ENCODE measurements at regions not wholly inside any gene's neighbourhood (a gene's known extent, or its start where the extent isn't known, plus 50 kb on each side); places are given as distances from the start of the nearest gene placed in this dataset.
"Not testable (repeated sequence)": the region's sequence is repeated elsewhere in the genome, so short reads cannot be mapped to it uniquely, and the experiment has no call there.

DNA sequence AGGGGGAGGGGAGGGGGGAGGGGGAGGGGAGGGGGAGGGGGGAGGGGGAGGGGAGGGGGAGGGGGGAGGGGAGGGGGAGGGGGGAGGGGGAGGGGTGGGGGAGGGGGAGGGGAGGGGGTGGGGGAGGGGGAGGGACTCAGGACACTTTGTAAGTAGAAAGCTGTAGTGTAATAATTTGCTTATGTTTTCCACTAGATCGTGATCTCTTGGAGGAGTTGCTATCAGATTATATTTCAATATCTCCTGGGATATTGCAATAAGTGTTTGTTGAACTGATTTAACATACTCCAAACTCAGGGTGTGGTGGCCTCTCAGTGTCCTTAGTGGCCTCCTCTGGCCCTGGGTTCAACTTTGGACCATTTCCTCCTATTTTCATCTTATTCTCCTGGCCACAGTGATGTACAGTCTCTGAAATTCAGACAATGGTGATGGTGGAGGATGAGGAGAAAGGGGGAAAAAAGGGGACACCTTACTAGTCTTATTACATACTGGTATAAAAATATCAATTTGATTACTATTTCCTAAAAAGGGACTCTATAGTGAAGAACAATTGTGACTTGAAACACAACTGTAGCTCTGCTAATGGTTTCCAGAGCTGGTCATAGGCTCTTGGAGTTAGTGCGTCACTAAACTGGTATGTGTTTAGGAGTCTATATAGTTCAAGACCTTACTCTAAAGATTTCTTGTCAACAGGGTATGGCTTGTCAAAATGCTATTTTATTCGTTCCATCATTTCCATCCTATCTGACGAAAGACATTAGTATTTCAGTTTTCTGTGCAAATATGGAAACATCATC, 89.6 kb downstream of the DDX1 start:
- no peak for DNase-seq (ENCODE audit: low read depth)

DNA sequence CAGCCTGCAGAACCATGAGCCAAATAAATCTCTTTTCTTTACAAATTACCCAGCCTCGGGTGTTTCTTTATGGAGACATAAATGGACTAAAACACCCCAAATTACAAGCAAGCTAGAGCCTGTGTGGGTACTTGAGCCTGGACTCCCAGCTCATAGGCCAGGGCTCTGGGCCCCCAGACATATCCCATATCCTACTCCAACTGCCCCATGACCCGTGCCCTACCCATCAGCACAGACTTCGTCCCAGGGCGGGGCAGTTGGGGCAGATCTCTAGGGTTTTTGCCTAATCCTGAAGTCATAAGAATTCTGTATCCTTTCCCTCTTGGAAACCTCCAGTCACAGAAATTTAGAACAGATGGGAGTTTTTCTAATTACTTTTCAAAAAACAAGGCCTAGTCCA, 90.7 kb downstream of the DDX1 start:
- no peak for DNase-seq (ENCODE audit: low read depth)

DNA sequence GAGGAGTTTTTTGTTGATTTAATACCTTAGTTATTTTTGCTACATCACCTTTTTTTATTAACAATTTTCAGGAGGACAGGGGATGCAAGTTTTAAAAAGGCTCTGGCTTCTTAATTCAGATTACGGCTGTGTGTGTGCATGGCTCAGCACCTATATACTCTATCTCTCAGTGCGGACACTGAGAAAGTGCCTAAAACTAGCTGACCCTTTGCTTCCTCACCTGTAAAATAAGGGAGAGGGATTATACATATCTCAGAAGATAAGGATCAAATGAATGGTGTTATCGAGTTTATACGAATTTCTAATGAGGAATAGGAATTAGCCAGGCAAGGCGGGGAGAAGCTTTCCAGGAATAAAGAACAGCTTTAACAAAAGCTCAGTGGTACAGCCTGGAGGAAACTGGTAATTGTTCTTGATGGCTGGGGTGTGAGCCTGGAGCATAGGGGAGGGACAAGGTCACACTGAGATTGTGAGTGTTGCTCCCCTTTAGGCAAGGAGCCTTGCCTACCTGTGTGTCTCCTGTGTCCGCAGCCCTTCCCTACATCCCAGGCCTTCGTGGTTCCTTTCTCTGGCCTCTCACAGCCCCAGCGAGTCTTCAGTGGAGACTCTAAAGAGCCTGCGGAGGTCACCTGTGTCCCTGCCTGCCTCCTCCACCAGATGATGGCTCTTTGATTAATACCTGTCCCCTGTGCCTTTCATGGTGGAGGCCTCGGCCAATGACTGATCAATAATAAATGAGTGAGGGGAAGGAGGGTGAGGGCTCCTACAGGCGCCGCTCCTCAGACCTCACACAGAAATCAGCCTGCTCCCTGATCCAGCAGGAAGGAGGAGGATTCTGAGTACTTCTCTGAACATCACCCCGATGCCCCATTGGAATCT, 92.7 kb downstream of the DDX1 start:
- no peak for DNase-seq (ENCODE audit: low read depth)

DNA sequence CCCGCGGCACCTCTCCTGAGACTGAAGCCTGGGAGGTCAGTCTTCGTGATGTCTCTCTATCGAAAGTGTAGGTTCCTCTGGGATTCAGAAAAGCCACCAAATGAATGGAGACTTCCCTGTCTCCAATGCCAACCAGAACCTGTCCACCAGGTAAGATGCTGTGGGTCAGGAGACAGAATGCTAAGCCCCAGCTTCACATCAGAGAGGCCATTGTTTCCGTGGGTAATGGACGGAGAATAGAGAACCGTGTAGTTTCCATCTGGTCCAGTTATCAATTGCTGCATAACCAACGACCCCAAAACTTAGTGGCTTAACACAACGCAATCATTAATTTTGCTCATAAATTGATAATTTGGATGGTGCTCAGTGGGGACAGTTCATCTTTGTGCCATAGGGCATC, 93.5 kb downstream of the DDX1 start:
- no peak for DNase-seq (ENCODE audit: low read depth)

DNA sequence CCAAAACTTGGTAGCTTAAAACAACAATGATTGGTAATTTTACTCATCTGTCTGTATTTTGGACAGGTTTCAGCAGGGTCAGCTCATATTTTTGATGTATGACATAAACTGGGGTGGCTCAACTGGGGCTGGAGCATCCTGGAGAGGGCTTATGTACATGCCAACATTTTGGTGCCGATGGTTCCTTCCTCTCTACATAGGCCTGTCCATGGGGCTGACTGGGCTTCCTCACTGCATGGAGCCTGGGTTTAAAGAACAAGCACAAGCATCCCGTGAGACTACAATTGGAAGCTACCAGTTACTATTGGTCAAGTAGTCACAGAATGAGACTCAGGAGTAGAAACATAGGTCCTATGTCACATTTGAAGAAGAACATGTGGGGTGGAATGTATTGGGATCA, 95.0 kb downstream of the DDX1 start:
- DNase-seq (ENCODE audit: low read depth), result no peak

DNA sequence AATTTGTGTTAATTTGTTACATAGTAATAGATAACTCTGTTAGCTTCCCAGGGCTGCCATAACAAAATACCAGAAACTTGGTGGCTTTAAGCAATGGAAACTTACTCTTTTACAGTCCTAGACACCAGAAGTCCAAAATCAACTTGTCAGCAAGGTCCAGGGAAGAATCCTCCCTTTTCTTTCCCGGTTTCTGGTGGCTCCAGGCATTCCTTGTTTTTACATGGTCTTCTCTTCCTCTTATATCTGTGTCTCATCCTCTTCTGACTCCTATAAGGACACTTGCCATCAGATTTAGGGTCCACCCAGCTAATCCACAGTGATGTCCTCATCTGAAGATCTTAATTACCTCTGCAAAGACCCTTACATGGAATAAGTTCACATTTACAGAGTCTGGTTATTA, 95.6 kb downstream of the DDX1 start:
- no peak for DNase-seq (ENCODE audit: low read depth)

DNA sequence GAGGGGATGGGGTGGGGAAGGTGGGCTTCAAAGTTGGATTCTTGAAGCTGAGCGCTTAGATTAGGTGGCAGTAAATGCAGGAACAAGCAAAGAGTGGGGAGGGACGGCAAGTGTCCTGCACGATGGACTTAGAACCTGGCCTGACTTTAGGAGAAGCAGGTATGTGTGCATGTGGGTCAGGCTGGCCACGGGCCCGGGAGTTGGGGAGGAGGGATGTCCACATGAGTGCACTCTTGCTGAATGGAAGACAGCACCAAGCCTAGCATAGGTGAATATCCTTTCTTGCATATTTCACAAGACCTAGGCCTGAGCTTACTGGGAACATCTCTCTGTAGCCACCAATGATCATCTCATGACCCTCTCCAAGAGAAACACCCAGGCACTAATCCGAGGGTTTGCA, 96.1 kb downstream of the DDX1 start:
- no peak for DNase-seq (ENCODE audit: low read depth)

DNA sequence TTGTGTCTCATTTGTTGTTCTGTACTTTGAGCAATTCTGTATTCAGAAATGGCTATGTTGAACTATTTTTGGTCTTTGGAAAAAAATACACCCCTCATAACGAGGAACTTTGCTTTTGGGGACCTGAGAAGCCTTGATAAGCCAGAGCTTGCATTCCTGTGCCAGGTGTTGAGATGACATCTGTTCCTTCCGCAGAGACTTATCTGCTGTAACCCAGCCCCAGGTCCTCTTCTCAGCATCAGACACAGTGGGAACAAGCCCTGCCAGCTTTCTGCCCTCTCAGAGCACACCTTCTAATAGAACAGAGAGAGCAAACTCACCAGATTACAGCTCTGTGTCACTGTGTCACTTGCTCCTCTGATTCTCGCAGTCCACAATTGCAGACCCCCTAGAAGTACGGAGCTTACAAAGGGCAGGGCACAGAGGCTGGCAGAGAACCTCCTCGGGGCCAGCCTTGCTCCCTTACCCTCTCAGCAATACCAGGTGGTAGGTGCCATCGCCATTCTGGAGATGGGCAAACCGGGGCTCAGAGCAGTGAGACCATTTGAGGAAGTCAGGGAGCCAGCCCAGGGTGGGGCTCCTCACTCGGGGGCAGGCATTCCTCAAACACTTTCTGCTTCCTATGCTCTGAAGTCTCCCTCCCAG, 97.4 kb downstream of the DDX1 start:
- DNase-seq (ENCODE audit: low read depth), result no peak

DNA sequence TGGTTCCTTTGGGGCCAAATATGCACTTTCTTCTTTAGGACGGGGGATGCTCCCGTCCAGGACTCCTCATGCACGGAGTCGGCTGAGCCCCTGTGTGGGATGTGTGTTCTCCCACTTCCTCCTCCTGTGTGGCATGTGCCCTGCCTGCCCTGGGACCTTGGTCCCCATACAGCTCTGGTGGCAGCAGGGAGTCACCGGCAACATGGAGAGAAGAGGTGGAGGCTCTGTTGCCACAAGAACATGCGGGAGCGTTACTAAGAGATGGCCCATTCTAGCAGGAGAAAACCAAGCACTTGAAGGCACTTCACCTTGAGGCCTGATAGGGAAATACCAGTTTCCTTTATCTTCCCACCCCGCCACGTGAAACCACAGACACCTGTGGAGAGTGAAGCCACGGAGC, 98.0 kb downstream of the DDX1 start:
- DNase-seq (ENCODE audit: low read depth), result no peak

DNA sequence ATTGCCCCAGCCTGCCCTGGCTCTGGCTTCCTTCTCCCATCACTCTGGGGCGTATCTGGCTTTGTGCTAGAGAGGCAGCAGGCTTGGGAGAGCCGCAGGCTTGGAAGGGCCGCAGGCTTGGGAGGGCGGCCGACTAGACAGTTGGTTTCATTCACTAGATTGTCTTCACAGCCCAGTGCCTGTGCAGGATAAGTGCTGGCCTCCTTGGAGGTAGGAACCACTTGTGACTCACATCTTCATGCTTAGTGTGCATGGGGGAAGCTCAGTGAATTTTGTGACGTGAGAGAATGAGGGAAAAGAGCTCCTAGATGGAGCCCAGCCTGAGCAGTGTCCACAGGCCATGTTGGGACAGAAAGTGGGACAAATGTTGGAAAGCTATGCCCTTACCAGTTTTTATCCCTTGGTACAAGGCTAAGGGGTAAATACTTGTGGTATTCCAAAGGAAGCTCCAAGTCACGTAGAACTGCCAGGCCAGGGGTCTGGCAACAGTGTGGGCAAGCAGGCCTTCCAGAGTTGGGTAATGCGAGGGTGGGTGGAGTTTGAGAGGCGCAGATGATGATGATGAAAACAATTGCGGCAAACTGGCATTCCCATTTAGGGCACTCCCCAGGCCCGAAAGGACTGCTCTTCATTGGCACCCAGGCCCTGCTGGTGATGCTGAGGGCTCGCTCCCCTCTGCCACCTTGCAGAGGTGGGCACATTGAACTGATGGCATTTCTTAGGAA, 100.1 kb downstream of the DDX1 start:
- DNase-seq (ENCODE audit: low read depth), result no peak

DNA sequence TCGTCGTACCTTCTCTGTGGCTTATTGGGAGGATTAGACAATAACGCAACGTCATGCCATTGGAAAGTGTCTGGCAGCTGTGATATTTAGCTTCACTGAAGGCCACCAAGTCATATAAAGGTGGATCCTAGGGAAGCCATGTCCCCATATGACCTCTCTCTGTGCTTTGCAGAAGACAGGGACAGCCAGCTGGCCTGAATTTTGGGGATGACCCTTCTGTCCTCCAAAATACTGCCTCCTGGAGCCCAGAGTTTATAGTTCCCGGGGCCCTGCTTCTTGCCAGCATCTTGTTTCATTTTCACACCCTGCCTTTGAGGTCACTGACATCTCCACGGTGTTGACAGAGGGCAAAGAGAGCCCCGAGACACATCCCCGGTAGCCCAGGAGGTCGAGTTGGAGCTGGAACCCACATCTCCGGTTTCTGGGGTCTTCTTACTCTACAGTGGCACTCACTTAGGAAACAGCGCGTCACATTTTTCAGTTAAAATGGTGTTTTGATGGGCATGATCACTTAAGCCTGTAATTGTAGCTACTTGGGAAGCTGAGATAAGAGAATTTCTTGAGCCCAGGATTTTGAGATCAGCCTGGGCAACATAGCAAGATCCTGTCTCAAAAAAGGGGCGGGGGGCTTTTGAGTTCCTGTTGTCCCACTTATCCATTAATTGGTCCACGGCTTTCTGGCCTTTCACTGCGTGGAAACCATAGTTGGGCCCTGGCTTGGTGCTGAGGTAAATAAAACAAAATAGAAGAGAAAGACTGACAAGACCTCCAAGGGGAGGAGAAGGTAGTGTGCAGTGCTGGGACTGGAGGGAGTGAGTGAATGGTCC, 101.1 kb downstream of the DDX1 start:
- DNase-seq (ENCODE audit: low read depth), result no peak

DNA sequence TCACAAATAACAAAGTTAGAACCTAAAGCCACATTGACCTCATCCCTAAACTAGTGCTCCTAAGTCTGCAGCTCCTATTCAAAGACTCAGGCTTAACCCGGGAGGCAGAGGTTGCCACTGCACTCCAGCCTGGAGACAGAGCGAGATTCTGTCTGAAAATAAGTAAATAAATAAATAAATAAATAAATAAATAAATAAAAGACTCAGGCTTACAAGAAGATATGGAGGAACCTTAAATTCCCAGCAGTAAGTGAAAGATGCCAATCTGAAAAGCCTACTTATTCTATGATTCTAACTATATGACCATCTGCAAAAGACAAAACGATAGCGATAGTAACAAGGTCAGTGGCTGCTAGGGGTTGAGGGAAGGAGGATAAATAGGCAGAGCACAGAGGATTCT, 101.7 kb downstream of the DDX1 start:
- DNase-seq (ENCODE audit: low read depth), result no peak

DNA sequence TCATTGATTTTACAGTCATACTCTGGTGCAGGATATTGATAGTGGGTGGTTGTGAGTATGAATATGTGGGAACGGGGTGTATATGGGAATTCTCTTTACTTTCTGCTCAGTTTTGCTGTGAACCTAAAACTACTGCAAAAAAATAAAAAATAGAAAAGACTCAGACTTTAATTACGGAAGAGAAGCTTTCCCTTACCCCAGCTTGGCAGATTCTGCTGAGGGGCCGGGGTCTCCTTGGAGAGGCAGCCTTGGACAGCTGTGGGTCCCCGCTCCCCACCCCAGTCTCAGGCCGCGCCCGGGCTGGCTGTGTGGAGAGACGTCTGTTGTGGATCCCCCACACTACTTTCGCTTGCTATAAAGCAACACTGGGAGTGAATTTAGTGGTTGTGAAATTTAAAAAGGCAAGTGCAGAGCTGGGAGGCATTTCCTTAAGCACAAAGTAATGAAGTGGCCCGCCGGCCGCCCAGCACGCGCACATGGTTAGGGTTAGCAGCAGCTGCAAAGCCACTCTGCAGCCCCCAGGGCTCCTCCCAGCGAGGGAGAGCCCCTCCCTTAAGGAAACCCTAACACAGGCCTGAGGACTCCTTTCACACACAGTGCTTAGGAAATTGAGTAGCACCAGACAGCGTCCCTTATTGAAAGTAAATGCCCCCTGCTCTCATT, 102.4 kb downstream of the DDX1 start:
- DNase-seq (ENCODE audit: low read depth), result no peak

DNA sequence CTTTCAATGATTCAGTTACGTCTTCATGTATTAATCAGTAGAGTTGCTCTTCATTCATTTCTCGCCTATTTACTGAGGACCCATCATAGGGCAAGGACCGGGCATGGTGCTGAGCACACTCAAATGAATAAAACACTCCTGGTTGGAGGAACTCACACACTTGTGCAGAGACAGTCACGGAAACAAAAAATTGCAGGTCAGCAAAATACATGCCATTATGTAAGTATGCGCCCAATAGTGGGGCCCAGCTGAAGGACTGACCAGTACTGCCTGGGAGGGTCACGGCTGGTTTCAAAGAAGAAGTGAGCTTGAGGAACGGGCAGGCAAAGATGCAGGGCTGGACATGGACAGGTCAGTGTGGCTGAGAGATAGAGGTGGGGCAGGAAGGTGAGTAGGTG, 102.9 kb downstream of the DDX1 start:
- no peak for DNase-seq (ENCODE audit: low read depth)

DNA sequence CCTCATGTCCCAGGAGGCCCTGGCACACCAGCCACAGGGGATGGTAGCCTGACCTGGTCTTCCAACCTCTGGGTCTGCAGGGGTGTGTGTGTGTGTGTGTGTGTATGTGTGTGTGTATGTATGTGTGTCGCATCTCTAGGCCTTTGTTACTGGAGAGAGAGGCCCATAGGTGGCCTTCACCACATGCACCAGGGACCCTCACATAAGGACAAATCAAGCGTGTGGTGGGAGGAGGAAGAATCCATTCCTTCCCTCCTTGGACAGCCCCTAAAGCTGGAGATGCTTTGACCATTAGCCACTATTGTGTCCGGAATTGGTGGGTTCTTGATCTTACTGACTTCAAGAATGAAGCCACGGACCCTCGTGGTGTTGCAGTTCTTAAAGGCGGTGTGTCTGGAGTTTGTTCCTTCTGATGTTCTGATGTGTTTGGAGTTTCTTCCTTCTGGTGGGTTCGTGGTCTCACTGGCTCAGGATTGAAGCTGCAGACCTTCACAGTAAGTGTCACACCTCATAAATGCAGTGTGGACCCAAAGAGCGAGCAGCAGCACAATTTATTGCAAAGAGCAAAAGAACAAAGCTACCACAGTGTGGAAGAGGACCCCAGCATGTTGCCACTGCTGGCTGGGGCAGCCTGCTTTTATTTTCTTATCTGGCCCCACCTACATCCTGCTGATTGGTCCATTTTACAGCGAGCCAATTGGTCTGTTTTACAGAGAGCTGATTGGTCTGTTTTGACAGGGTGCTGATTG, 104.1 kb downstream of the DDX1 start:
- DNase-seq (ENCODE audit: low read depth), result no peak

DNA sequence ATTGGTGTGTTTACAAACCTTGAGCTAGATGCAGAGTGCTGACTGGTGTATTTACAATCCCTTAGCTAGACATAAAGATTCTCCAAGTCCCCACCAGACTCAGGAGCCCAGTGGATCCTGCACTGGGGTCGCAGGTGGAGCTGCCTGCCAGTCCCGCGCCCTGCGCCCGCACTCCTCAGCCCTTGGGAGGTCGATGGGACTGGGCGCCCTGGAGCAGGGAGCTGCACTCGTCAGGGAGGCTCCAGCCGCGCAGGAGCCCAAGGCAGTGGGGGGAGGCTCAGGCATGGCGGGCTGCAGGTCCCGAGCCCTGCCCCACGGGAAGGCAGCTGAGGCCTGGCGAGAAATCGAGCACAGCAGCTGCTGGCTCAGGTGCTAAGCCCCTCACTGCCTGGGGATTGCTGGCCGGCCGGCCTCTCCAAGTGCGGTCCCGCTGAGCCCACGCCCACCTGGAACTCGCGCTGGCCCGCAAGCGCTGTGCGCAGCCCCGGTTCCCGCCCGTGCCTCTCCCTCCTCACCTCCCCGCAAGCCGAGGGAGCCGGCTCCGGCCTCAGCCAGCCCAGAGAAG, 105.0 kb downstream of the DDX1 start:
- not testable (repeated sequence) for DNase-seq (ENCODE audit: low read depth)

DNA sequence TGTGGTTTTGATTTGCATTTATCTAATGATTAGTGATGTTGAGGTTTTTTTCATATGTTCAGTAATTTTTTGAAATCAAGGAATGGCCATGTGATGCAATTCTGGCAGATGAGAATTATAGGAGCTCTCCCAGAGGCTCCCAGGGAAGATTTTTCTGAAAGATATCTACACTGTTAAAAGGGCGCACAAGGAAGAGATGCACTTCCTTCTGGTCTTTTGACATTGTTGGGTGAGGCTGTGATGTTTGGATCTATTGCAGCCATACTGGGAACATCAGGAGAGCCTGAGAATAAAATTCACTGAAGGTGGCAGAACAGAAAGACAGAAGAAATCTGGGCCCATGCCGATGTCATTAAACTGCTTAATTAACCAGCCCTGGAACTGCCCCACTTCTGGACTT, 108.5 kb downstream of the DDX1 start:
- no peak for DNase-seq (ENCODE audit: low read depth)

DNA sequence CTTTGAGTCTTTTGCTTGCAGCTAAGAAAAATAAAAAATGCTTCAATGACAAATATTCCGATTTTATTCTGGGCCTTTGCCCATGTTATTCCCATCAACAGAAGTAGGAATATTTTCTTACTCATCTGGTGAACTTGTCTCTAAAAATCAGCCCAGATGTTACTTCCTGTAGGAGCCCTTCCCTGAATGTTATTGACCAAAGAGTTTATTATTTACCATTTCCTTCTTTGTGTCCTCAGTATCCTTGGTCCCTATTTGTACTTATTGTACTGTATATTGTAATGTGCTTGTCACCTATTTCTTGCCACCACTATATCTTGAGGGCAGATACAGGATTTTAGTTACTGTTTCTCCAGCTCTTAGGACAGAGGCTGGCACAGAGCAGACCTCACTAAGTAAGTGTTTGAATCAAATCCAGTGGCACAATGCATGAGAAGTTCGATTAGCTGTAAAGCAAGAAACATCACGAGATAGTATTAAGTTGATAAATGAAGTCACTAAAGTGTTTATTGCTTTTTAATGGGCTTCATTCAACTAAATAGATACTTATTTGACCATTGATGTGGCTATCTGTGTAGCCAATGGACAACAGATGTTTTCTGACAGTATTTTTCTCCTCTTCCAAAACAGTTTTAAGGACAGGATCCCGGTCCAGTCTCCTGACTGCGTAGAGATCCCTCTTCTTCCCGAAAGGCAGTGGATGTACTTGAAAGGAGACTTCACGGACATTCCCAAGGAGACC, 109.1 kb downstream of the DDX1 start:
- no peak for DNase-seq (ENCODE audit: low read depth)

DNA sequence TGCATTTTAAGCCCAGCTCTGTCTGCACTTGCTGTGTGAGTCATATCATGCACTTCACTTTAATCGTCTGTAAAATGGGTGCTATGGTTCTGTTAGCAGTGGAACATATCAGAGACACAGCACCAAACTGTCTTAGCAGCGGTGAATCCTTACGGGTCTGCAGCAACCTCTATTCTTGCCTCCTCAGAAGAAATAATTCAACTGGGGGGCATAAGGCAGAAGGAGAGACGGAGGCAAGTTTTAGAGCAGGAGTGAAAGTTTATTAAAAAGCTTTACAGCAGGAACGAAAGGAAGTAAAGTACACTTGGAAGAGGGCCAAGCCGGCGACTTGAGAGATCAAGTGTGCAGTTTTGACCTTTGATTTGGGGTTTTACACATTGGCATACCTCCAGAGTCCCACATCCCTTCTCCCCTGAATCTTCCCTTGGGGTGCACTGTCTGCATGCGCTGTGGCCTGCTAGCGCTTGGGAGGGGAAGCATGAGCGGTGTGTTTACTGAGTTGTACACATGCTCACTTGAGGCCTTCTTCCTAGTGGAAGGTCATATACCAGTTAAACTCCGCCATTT, 109.8 kb downstream of the DDX1 start:
- no peak for DNase-seq (ENCODE audit: low read depth)

All from ELR (cell line).